ENCODE measurements at regions not wholly inside any gene's neighbourhood (a gene's known extent, or its start where the extent isn't known, plus 50 kb on each side); places are given as distances from the start of the nearest gene placed in this dataset.
A peak's percentile ranks its signal among the peaks of the same experiment; 100 is the strongest.
"Not testable (repeated sequence)": the region's sequence is repeated elsewhere in the genome, so short reads cannot be mapped to it uniquely, and the experiment has no call there.

DNA sequence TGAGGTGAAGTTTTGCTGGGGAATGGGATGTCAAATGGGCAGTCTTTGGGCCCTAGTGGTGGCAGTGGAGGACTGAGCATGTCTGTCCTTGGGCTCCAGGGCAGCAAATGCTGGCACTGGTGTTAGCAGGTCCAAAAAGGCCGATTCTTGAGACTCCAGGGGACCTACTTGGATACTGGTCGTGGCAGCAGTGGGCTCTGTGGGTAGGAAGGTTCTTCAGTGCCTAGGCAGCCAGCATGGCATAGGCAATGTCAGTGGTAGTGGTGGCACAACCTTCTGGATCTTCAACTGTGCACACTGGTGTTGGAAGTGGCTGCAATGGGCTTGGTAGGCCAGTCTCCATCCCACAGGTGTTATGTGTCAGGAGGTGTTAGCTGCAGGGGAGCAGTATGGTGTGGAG, 334.7 kb upstream of the KITLG start:
- DNase-seq (ENCODE audit: missing footprints) (no peak), ATAC-seq (no peak)
- intact Hi-C loops (cut with DNase I) = no loop called here

DNA sequence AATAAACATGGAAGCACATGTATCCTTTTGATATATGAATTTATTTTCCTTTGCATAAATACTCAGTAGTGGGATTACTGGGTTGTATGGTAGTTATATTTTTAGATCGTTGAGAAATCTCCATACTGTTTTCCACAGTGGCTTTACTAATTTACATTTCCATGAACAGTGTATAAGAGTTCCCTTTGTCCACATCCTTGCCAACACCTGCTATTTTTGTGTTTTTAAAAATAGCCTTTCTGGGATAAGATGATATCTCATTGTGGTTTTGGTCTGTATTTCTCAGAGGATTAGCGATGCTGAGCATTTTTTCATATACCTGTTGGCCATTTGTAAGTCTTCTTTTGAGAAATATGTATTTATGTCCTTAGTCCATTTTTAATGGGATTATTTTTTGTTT, 329.2 kb upstream of the KITLG start:
- intact Hi-C loops (cut with DNase I) = no loop called here
- DNase-seq (ENCODE audit: missing footprints) (no peak), ATAC-seq (no peak)

- ATAC-seq = no peak
- DNase-seq (ENCODE audit: missing footprints) = no peak
Measured at GRCh38 chr12:88908345-88908744, 328.1 kb upstream of the KITLG start.

DNA sequence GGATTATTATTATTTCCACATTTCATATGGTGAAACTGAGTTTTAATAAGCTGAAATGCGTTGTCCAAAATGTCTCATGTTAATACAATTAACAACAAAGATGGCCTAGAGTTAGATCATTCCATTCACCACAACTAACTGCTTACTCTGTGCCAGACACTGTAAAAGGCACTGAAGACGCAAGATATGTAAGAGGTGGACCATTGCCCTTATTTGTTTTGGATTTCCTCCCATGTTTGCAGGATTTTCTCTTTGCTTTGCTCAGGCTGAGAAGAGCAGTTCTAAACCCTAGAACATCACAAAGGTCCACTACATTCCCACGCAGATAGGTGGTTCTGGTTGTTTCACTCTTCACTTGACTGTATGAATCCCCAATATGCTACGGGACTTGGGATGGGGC, 324.4 kb upstream of the KITLG start:
- DNase-seq (ENCODE audit: missing footprints) = no peak
- intact Hi-C loops (cut with DNase I) = no loop called here
- ATAC-seq = no peak

More at GRCh38 chr12:88908345-88908744, 328.1 kb upstream of the KITLG start:
- intact Hi-C loops (cut with DNase I) = no loop called here

GRCh38 chr12:88903333-88903732, 323.1 kb upstream of the KITLG start:
- intact Hi-C loops (cut with DNase I) = no loop called here
- no peak for DNase-seq (ENCODE audit: missing footprints)
- ATAC-seq = no peak

GRCh38 chr12:88897723-88898122, 317.5 kb upstream of the KITLG start:
- no peak for DNase-seq (ENCODE audit: missing footprints)
- ATAC-seq = no peak
- intact Hi-C loops (cut with DNase I) = loop anchor here (5.0 to 10.0 kb wide), 4 partner anchors 87 to 320 kb away; no protein-coding TSS in a partner anchor

GRCh38 chr12:88896958-88897357, 316.7 kb upstream of the KITLG start:
- ATAC-seq (no peak), DNase-seq (ENCODE audit: missing footprints) (no peak)
- intact Hi-C loops (cut with DNase I) = loop anchor here (5.0 to 10.0 kb wide), 4 partner anchors 88 to 320 kb away; no protein-coding TSS in a partner anchor

- DNase-seq (ENCODE audit: missing footprints) = no peak
- intact Hi-C loops (cut with DNase I) = loop anchor here (5.0 to 10.0 kb wide), 4 partner anchors 89 to 318 kb away; no protein-coding TSS in a partner anchor
- no peak for ATAC-seq
Measured at GRCh38 chr12:88895634-88896033, 315.4 kb upstream of the KITLG start.

DNA sequence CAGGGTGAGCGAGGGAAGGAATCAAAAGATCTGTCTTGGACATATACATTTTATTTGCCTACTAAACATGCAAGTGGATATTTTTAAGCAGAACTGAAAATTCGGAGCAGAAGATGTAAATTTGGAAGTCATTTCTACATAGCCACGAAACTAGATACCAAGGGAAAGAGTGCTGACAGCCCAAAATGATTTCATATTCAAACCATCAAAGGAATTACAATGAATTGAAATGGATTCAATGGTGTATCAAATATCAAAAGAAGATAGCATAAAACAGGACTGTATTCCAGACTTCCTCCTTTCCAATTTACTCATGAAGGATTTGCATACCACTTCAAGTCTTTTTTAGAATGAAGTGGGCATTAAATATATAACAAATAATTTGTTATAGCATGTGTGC, 313.5 kb upstream of the KITLG start:
- ATAC-seq (no peak), DNase-seq (ENCODE audit: missing footprints) (no peak)
- intact Hi-C loops (cut with DNase I) = loop anchor here (10.0 kb wide), 1 partner anchor 91 kb away; no protein-coding TSS in a partner anchor

DNA sequence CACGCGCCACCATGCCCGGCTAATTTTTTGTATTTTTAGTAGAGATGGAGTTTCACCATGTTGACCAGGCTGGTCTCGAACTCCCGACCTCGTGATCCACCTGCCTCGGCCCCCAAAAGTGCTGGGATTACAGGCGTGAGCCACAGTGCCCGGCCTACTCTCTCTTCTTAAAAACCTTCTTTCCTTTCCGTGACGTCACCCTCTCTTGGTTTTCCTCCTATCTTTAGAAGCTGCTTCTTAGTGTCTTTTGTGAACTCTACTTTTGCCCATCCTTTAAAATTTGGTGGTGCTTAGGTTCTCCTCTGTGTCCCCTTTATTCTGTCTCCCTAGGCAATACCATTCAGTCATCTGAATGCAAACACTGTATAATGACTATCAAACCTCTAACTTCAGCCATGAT, 311.2 kb upstream of the KITLG start:
- DNase-seq (ENCODE audit: missing footprints); ATAC-seq: not testable (repeated sequence)
- intact Hi-C loops (cut with DNase I) = loop anchor here (10.0 kb wide), 1 partner anchor 93 kb away; no protein-coding TSS in a partner anchor

GRCh38 chr12:88889326-88890110, 309.2 kb upstream of the KITLG start:
- no peak for DNase-seq (ENCODE audit: missing footprints)
- intact Hi-C loops (cut with DNase I) = loop anchor here (10.0 kb wide), 1 partner anchor 95 kb away; no protein-coding TSS in a partner anchor
- no peak for ATAC-seq

DNA sequence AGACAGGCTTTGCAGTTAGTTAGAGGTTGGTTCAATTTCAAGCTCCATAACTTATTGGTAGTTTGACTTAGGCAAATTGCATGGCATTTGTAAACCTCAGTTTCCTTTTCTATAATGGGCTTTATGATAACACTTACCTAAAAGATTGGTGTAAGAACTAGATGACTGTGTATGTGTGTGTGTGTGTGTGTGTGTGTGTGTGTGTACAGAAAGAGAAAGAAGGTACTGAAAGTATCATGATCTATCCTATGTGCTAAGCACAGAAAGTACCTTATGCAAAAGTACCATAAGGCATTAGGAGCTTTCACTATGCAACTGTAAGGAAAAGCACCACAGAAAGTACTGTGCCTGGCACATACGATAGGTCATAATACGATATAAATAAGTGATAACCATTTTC, 304.3 kb upstream of the KITLG start:
- DNase-seq (ENCODE audit: missing footprints) (no peak), ATAC-seq (no peak)
- intact Hi-C loops (cut with DNase I) = no loop called here

DNA sequence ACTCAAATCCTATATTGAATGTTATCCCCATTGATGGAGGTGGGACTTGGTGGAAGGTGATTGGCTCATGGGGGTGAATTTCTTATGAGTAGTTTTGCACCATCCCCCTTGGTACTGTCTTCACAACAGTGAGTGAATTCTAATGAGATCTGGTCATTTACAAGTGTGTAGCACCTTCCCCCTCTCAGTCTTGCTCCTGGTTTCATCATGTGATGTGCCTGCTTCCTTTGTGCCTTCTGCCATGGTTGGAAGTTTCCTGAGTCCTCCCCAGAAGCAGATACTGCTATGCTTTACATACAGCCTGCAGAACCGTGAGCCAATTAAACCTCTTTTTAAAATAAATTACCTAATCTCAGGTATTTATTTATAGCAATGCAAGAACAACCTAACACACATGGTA, 302.4 kb upstream of the KITLG start:
- DNase-seq (ENCODE audit: missing footprints) = no peak
- intact Hi-C loops (cut with DNase I) = no loop called here
- no peak for ATAC-seq

- DNase-seq (ENCODE audit: missing footprints) (no peak), ATAC-seq (no peak)
- intact Hi-C loops (cut with DNase I) = no loop called here
Measured at GRCh38 chr12:88880051-88880450, 299.8 kb upstream of the KITLG start.

- intact Hi-C loops (cut with DNase I) = no loop called here
- no peak for DNase-seq (ENCODE audit: missing footprints)
- no peak for ATAC-seq
Measured at GRCh38 chr12:88878295-88878694, 298.0 kb upstream of the KITLG start.

GRCh38 chr12:88876857-88877256, 296.6 kb upstream of the KITLG start:
- ATAC-seq = no peak
- no peak for DNase-seq (ENCODE audit: missing footprints)
- intact Hi-C loops (cut with DNase I) = no loop called here

DNA sequence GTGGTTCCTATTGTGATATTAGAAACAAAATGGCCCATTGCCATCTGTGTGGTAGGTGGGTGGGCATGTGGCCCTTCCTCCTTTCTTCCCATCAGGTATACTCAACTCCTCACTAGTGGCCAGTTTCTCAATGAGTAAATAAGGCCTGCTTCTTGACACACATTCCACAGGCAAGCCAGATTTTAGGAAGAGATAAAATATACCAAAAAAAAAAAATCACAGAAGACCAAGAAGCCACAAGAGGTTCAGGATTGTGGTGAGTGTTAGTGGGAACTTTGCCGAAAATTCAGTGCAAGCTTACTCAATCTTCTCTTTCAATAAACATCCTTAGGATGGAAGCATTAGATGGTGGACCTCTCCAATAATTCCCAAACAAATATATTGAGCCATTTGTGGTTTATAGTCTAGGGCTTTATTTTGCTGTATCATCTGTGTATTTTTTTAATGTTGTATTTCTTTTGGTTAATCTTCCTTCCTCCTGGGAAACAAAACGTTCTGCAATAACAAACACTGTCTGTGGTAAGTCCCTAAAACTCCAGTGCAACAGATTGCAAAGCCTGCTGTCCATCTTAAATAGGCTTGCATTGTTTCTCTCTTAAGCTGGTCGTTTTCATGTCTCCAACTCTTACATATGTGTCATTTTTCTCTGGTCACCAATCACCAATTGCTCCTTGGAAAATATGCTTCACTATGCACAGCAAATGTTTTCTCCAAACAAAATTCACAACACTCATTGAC, 289.9 kb upstream of the KITLG start:
- intact Hi-C loops (cut with DNase I) = no loop called here
- no peak for DNase-seq (ENCODE audit: missing footprints)
- peak; percentile 37 for ATAC-seq

DNA sequence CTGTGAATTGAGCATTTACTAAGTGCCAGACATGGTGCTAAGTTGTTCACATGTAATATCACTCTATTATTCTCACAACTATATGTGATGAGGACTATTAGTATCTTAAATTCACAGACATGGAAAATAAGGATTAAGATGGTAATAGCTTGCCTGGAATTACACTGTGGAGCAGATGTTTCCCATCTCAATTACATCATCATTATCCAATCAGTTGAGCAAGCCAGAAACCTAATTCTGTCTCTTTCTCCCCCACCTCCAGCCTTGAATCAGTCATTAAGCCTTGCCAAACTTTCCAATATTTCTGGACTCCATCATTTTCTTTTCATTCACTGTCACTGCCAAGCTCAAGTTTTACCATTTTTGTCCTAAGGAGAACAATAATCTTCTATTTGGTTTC, 287.8 kb upstream of the KITLG start:
- intact Hi-C loops (cut with DNase I) = no loop called here
- DNase-seq (ENCODE audit: missing footprints) = no peak
- peak; percentile 79 for ATAC-seq

DNA sequence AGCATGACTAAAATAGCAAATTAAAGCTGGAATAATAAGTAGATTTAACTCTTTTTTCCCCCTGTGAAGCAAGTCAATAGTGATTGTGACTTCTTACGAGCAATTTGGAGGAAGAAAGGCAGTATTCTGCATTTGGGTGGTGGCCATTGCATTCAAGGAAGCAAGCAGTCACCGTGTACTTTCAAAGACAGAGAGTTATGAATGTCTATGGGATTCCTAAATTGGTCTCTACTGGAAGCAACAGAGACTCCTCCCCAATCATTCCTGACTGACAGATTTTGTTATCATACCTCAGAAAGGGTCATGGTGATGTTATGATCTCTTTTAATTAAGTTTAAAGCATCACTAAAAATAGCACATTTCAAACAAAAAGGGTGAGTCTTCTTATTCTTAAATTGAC, 287.2 kb upstream of the KITLG start:
- intact Hi-C loops (cut with DNase I) = no loop called here
- no peak for DNase-seq (ENCODE audit: missing footprints)
- ATAC-seq = no peak

DNA sequence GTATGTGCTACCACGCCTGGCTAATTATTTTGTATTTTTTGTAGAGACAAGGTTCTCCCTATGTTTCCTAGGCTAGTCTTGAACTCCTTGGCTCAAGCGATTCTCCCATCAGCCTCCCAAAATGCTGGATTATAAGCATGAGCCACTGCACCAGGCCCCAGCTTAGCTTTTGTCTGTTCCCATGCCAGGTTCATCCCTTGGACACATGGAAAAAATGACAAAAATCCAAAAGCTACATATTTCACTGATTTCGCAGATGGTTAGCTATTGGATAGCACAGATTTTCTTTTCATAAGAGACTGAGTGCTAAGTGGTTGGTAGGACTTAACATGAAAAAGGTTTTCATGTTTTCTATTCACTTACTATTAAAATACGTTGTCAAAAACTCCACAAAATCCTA, 286.6 kb upstream of the KITLG start:
- no peak for DNase-seq (ENCODE audit: missing footprints)
- no peak for ATAC-seq
- intact Hi-C loops (cut with DNase I) = no loop called here

Measured in Right ventricle myocardium inferior (tissue), 1 donor.